Mononuclear cell (primary cell): ENCODE measurements at regions not wholly inside any gene's neighbourhood (a gene's known extent, or its start where the extent isn't known, plus 50 kb on each side); places are given as distances from the start of the nearest gene placed in this dataset.

ENCODE experiments used
- H3K27me3 ChIP-seq: 2 replicates; pipeline ENCODE4 v1.6.0; 2011; ENCODE audit warnings: low read length, control low read depth; ENCODE audit not compliant: insufficient read depth
- H3K4me1 ChIP-seq: 2 replicates; pipeline ENCODE4 v1.5.1; 2011; ENCODE audit warnings: mild to moderate bottlenecking, low read length, control low read depth; ENCODE audit not compliant: insufficient read depth
- H3K4me3 ChIP-seq: 2 replicates; pipeline ENCODE4 v1.5.1; 2011; ENCODE audit warnings: mild to moderate bottlenecking, low read length, moderate library complexity
- H3K9me3 ChIP-seq: 2 replicates; pipeline ENCODE4 v1.5.1; 2011; ENCODE audit warnings: low read depth, mild to moderate bottlenecking, control low read depth, low read length

DNA sequence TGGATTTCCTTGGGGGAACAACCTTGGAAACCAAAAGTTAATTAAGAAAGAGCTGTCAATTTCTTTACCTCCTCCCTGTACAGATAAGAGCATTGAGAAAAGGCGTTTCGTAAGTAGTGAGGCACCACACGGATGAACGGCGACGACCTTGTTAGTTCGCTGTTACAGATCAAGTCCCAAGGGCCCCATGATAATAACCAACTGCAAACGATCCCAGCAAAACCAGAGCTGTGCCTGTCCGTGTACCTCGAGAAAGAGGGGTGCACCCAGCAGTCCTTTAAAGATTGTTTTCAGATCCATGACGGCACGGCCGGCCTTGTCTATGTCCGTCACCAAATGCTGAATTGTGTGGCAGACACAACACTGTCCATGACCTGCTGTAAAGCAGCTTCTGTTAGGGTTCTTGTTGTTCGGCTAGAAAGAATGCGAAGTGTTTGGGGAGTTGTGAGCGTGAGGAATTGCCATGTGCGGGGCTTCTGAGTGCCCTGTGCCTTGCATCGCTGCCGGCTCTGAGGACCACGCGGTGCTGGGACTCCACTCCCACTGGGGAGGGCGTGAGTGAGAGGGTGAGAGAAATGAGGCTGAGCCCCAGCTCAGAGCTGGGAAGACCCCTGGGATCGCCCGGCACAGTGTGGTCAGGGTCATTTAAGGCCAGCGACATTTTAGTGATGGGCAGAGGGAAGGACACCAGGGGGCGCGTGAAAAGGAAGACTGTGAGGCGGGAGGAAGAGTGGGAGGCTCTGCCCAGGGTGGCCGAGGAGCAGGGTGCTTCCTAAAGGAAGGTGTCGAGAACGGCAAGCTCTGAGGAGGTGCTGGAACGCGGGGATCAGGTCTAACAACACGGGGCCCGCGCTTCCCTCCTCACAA is 136.8 kb upstream of the RPS6KA2 start:
- no peaks in the 10 kb centered on the region for H3K9me3 ChIP-seq
- no peak overlapping the region for H3K4me3 ChIP-seq

DNA sequence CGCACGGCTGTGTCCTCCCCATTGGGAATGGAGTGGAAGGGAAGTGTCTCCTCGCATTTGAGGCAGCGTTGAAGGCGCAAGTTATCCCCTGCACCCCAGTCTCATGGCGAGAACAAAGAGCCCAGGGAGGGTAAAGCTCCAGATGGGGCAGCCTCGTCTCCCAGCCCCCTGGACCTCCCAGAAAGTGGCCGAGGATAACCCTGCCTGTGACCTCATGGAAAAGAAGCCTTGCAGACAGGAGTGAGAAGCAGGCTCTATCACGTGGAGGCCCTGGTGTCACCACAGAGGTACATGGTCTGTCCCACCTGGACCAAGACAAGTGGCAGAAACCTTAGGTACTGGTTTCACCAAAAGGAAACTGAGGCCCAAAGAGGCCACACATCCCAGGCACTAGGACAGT is 134.8 kb upstream of the RPS6KA2 start:
- Histone ChIP-seq H3K27me3 (peaks cover 8% of the 10 kb centered on the region), H3K4me3 (no peak overlapping the region), H3K4me1 (peaks cover 7% of the 10 kb centered on the region), H3K9me3 (no peaks in the 10 kb centered on the region)

More for the DNA sequence above, 136.8 kb upstream of the RPS6KA2 start:
- peaks cover 1% of the 10 kb centered on the region for H3K27me3 ChIP-seq
- H3K4me1 ChIP-seq, result peaks cover 4% of the 10 kb centered on the region

DNA sequence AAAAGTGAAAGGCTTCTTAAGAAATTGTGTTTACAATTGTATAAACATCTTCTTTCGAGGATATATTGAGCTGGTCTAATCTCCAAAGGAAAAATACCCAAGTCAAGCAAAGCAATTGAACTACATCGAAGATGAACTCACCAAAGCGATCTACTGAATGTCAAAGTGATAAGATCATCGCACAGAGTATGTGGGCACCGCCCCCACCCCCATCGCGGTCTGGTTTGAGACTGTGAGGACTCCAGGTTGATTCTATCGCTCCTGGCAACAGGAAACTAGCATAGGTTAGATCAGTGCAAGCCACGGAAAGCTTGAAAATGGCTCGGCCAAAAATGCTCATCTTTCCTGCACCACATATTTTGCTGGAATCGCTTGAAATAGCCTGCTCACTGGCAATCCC is 133.2 kb upstream of the RPS6KA2 start:
- Histone ChIP-seq H3K4me3 (no peak overlapping the region), H3K4me1 (peaks cover 7% of the 10 kb centered on the region)

DNA sequence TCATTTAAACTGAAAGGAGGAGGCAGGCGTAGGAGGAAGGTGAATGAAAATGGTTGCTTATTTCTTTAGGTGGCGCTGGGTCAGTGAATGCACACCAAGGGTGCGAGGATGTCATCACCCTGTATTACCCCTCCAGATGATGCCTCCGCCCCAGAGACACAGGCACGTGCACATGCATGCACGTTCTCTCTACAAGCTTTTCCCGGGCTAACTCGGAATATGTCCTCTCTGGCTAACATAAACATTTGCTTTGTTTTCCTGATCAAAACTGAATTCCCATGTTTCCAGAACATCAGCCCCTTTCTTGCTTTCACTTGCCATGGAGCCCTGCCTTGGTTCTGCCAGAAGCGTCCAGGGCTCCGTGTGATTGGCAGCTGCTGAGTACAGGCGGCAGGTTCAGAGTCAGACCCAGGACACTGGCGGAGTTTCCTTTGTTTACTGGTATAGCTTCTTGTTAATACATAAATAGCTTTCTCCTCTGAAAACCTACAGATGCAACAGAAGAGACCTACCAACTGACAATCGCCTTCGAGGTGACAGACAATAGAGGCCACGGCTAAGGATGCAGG is 131.2 kb upstream of the RPS6KA2 start:
- Histone ChIP-seq H3K27me3 (peaks cover 8% of the 10 kb centered on the region), H3K4me3 (no peak overlapping the region), H3K4me1 (peaks cover 7% of the 10 kb centered on the region), H3K9me3 (no peaks in the 10 kb centered on the region)

More for the DNA sequence above, 133.2 kb upstream of the RPS6KA2 start:
- Histone ChIP-seq H3K27me3 (peaks cover 8% of the 10 kb centered on the region), H3K9me3 (no peaks in the 10 kb centered on the region)

DNA sequence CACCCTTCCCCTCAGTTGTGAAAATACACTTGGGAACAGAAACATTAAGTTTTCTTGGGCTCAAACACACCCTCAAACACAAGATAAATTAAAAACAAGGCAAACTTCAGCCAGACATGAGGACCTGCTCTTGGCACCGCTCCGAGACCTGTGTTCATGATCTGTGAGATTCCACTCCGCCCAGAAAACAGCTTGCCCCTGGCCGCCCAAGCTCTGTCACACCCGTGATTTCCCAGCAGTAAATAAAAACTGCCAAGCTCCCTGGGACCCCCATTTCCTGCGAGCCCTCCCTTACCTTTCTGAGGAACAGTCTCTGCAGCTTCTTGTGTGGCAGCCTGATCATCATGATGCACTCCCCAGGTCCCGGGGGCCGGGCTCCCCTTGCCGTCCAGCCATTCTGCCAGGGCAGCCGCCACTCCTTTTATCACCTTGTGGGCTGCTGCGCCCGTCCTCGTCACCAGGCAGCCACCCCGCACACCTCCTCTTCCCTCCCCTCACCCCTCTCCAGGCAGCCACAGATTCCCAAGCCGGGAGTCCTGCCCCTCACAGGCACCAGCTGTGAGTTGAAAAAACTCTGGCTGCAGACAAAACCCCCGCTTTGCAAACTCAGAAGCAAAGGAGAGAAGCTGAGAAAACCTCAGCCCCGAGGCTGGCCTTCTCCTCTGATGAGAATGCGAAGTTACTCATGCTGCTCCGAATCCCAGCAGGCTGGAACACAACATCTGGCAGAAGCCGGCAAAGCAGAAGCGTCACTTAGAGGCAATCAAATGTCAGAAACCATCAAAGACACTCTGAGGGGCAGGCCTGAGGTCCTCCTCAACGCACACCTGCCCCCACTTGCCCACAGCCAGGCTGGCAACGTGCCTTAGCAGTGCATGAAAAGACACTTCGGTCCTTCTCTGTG is 130.4 kb upstream of the RPS6KA2 start:
- peaks cover 8% of the 10 kb centered on the region for H3K27me3 ChIP-seq
- H3K4me3 ChIP-seq, result no peak overlapping the region
- H3K4me1 ChIP-seq, result peaks cover 7% of the 10 kb centered on the region
- no peaks in the 10 kb centered on the region for H3K9me3 ChIP-seq

DNA sequence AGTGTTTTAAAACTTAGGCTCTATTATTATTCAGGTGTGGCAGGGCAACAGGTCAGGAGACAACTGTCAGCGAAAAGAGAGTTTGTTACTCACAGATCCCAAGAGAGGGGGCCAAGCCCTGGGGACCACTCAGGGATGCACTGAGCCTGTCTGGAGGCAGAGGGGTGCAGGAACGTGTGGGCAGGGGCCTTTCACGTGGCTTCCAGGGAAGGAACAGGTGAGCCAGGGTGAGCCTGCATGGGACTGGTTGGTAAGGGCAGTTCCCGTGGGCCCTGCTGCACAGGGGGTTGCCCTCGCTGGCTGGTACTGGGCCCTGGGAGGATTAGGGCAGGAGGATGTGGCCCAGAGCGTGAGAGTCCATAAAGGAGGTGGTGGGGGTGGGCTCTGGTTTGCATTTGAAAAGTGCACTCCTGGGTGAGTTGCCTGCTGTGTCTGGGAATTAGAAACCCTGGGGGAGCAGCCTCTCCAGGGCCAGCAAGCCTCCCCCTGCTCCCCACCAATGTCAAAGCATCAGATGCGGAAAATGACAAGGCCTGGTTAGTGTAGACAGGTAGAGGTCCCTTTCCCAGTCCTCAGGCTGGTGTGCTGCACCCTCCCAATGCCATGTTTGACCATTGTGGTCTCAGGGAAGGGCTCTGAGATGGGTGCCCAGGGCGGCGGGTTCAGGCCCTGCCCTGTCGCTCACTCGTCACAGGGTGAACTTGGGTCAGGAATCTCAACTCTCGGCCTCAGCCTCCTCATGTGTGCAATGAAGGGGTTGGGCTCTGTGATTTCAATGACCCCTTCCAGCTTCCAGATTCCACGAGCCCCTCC is 127.4 kb upstream of the RPS6KA2 start:
- H3K4me3 ChIP-seq, result no peak overlapping the region
- no peaks in the 10 kb centered on the region for H3K9me3 ChIP-seq
- peaks cover 26% of the 10 kb centered on the region for H3K4me1 ChIP-seq
- H3K27me3 ChIP-seq, result peaks cover 8% of the 10 kb centered on the region

DNA sequence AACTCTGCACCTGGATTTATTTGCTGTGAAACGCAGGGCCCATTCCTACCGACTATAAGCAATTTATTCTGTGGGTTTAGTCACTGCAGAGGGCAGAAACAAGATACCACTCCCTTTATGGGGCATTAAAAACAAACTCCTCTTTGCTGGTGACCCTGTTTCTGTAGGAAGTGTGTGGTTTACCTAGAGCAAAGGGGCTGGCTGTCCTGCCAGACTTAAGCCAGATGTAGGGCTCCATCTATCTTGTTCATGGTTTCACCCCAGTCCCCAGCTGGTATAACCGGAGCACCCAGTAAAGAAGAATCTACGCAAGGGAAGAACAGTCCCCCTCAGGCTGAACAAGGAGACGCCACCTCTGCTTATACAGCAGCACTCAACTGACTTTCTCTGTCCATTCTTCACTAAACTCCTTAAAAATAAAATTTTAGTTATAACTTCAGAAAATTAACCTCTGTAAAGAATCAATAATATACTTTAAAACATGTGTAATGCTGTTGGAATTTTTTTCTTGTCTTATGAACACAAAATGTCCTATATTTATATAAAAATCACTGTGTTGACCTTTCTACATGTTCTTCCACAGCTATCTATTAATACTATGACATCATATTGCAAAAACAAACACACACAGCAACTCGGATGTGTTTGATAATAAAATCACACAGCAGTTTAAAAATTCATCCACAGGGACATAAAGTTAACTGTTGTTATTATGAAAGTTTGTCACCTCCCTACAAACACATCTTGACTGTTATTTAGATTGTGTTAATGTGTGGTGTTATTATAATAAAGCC is 126.1 kb upstream of the RPS6KA2 start:
- peaks cover 5% of the 10 kb centered on the region for H3K27me3 ChIP-seq
- no peak overlapping the region for H3K4me3 ChIP-seq
- no peaks in the 10 kb centered on the region for H3K9me3 ChIP-seq
- H3K4me1 ChIP-seq, result peaks cover 26% of the 10 kb centered on the region

DNA sequence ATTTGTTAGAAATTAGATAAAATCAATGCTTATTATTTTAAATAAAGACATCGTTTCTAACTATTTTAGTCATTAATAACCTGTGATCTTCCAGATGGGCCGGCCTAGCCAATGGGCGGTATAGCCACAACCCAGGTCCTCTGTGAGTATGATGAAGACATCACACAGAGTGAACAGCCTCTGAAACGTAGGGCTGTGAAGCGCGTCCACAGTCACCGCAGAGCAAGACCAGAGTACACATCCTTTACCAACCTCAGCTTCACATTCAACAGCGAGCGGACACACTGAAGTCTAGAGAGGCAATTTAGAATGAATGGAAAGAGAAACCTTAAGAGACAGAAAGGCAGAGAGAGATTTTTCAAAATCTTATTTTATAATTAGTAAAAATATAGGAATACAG is 125.0 kb upstream of the RPS6KA2 start:
- H3K4me1 ChIP-seq, result peaks cover 22% of the 10 kb centered on the region
- peaks cover 2% of the 10 kb centered on the region for H3K27me3 ChIP-seq
- H3K4me3 ChIP-seq, result no peak overlapping the region
- H3K9me3 ChIP-seq, result no peaks in the 10 kb centered on the region

DNA sequence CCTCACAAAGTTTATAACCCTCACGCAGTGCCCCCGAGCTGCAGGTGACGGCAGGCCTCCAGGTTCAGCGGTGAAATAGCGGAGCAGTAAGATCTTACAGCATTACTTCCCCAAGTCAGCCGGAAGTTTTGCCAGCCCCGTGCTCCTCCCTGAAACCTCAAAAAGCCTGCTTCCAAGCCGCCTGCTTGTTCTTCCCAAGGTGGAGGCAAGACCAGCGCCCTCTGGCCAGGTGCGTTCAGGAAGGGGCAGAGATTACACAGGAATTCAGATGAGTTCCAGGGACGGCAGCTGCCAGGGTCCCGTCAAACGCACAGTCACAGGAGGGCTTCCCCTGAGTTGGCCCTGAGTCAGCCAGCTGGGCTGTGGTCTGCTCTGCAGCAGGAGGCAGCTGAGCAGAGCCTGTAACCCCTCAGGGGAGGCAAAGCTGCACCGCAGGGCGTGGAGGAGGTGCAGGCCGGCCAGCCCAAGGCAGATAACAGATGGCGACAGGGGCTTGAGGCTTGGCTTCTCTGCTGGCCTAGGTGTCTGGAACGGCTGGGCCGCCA is 124.1 kb upstream of the RPS6KA2 start:
- peaks cover 22% of the 10 kb centered on the region for H3K4me1 ChIP-seq
- H3K27me3 ChIP-seq, result no peaks in the 10 kb centered on the region
- no peak overlapping the region for H3K4me3 ChIP-seq
- H3K9me3 ChIP-seq, result no peaks in the 10 kb centered on the region

DNA sequence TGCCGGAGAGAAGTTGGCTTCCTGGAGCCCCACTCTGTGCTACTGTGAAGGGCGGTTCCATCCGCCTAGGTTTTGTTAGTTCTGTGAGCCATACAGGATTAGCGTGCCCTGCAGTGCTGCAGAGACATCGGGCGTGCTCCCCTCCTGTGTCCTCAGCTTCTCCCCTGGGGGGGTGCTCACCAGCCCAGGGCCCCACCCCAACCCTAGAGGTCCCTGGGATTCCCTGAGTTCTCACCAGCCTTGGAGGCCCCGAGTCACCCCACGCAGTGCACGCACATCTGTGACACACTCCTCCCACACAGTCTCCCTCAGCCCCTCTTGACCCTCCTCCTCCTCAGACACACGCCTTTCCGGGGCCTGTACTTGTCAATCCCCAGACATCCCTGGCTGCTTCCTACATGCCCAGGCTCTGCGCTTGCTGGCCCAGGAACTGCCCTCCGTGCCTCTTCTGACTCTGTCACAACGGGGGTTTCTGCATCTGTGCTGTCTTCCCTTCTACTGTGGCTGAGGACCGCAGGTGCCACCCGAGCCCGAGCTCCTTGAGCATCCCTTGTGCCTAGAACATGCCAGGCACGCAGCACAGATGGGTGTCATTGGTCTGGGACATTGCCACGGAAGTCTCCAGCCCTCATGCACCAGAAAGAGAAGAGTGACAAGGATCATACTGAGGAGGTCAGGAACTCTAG is 123.2 kb upstream of the RPS6KA2 start:
- Histone ChIP-seq H3K27me3 (no peaks in the 10 kb centered on the region), H3K9me3 (no peaks in the 10 kb centered on the region), H3K4me1 (peaks cover 22% of the 10 kb centered on the region), H3K4me3 (no peak overlapping the region)

DNA sequence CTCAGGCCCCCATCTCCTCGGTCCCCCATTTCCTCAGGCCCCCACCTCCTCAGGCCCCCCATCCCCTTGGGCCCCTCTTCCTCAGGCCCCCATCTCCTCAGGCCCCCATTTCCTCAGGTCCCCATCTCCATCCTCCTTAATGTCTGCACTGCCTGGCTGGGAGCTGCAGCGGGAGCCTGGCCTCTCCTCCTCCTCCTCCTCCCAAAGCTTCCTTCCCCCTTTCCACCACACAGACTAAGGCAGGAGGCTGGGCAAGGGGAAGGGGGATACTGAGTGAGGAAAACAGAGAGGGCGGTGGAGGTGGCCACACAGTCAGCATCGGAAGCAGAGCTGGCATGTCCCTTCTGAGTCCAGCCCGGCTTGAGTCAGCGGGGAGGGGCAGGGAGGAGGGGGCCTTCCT is 122.6 kb upstream of the RPS6KA2 start:
- no peak overlapping the region for H3K4me3 ChIP-seq
- no peaks in the 10 kb centered on the region for H3K9me3 ChIP-seq
- H3K27me3 ChIP-seq, result no peaks in the 10 kb centered on the region
- H3K4me1 ChIP-seq, result peaks cover 22% of the 10 kb centered on the region

DNA sequence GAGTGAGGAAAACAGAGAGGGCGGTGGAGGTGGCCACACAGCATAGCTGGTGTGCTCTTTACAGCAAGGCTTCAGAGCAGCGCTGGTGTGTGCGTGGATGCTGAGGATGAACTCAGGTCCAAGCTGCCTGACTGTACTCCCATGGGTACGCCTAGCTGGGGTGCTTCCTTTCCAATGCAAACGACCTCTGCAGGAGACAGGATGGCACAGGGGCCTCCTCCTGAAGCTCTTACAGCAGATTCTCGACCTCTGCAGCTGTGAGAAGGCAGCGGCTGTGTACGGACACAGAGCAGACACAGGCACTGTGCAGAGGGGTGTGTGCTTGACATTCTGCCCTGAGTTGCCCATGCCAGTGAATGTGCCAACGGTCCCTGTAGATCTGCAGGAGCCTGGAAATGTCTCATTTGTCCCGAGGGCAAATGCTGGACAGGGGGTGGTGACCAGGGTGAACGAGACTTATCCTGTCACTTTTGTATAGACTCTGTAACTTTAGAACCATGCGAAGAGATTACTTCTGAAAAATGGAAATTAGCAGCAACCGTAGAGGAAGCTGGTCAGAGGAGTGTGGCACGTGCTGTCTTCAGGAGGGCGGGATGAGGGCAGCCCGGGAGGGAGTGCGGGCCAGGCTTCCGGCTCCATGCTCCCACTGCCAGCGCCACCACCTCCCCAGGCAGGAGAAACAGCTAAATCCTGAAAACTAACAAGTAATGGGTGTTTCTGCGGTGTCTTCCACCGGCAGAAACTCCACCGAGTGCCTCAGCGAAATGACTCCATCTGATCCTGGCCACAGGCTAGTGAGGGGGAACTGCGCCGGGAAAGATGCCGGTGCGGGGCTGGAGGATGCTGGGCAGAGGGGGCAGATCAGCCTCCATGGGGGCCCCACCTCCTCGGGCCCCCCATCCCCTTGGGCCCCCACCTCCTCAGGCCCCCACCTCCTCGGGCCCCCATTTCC is 120.9 kb upstream of the RPS6KA2 start:
- no peaks in the 10 kb centered on the region for H3K27me3 ChIP-seq
- H3K9me3 ChIP-seq, result no peaks in the 10 kb centered on the region
- peaks cover 22% of the 10 kb centered on the region for H3K4me1 ChIP-seq
- H3K4me3 ChIP-seq, result no peak overlapping the region
